ENCODE measurements at regions not wholly inside any gene's neighbourhood (a gene's known extent, or its start where the extent isn't known, plus 50 kb on each side); places are given as distances from the start of the nearest gene placed in this dataset.

DNA sequence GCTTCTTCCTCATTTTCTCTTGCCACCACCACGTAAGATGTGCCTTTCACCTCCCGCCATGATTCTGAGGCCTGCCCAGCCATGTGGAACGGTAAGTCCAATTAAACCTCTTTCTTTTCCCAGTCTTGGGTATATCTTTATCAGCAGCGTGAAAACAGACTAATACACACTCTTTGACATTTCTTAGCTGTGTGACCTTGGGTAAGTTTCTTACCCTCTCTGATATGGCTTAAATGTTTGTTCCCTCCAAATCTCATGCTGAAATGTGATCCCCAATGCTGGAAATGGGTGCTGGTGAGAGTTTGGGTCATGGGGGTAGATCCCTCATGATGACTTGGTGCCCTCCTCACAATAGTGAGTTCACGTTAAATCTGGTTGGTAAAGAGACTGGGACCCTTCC, 188.8 kb upstream of the IRX4 start:
- TF ChIP-seq, protein P1, sequence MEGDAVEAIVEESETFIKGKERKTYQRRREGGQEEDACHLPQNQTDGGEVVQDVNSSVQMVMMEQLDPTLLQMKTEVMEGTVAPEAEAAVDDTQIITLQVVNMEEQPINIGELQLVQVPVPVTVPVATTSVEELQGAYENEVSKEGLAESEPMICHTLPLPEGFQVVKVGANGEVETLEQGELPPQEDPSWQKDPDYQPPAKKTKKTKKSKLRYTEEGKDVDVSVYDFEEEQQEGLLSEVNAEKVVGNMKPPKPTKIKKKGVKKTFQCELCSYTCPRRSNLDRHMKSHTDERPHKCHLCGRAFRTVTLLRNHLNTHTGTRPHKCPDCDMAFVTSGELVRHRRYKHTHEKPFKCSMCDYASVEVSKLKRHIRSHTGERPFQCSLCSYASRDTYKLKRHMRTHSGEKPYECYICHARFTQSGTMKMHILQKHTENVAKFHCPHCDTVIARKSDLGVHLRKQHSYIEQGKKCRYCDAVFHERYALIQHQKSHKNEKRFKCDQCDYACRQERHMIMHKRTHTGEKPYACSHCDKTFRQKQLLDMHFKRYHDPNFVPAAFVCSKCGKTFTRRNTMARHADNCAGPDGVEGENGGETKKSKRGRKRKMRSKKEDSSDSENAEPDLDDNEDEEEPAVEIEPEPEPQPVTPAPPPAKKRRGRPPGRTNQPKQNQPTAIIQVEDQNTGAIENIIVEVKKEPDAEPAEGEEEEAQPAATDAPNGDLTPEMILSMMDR (IDR thresholded peaks at IDR 0.05; ENCODE audit: low read depth, low read length, poor library complexity, severe bottlenecking), result no peak
- TF ChIP-seq EZH2phosphoT487 (IDR thresholded peaks at IDR 0.05; ENCODE audit: borderline replicate concordance, low read length), result no peak

Measured in DOHH2 (cell line).